NCI-H69 (cell line): ENCODE measurements at regions not wholly inside any gene's neighbourhood (a gene's known extent, or its start where the extent isn't known, plus 50 kb on each side); places are given as distances from the start of the nearest gene placed in this dataset.
"Not testable (repeated sequence)": the region's sequence is repeated elsewhere in the genome, so short reads cannot be mapped to it uniquely, and the experiment has no call there.

Source experiments
- DNase-seq: peaks from one replicate; lab custom pipeline; 2025; lab: John Stamatoyannopoulos, UW

GRCh38 chr6:134669485-134669884 is 280.4 kb downstream of the ALDH8A1 start:
- DNase-seq: peak; percentile 10

DNA sequence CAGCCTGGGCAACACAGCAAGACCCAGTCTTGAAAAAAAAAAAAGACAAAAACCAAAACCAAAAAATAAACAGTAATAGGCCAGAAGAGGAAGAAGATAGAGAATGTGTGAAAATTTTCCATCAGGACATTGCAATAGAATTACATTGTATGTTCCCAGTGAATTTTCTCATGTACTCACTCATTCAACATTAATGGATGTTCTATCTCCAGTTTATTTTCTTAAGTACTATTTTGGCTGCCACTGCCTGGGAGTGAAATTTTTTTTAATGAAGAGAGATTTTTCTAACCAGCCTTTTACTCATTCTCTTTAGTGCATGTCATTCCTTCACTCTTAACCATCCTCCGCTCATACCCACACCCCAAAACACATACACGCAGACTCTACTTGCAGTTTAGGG is 282.8 kb downstream of the ALDH8A1 start:
- DNase-seq: no peak

DNA sequence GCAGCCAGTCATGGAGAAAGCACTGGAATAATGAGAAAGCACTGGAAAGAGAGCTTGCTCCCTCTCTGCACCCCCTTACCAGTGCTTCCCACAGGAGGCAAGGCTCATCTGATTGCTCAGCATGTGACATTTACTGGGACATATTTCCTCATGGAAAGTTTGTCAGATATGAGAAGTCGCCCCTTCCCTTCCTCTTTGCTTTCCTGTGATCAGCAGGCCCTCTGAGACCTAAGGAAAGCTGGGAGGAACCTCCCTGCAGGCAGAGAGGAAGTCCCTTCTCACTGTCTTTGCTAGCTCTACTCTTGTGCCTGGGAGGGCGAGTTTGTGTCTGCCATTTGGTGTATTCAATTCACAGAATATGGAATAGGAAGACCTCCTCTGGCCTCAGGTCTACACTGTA is 283.8 kb downstream of the ALDH8A1 start:
- no peak for DNase-seq

- no peak for DNase-seq
Observed at GRCh38 chr6:134665029-134665723, 284.7 kb downstream of the ALDH8A1 start.

DNA sequence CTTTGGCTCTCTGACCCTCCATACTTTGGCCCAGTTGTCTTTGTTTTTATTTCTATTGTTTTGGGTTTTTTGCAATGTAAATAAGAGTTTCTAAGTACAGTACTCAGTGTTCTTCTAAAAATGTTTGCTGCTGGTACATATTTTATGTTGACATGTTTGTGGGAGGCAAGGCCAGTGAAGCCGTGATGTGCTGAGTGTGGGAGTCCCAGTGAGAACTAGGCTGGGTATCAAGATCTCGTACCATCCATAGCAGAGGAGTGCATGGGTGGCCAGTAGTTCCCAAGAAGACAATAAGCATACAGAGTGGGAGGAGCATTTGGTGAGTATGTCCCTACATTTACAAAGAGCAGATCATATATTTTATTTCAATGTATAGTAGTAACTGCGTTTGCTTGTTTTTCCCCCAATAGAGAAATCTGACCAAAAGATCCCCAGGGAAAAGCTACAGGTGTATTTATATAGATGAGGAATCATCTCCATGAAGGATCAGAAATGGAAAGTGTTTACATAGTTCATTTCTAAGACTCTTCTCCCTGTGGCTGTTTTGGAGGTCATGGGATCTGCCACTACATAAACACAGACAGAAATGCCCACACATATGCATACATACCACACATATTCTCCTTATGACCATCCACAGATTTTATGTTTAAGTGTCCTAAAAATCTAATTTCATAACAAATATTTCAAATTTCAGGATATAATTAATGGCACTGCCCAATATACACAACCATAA is 285.9 kb downstream of the ALDH8A1 start:
- DNase-seq: no peak

- DNase-seq: no peak
Observed at GRCh38 chr6:134663356-134663755, 286.5 kb downstream of the ALDH8A1 start.

- DNase-seq: no peak
Observed at GRCh38 chr6:134662077-134662700, 287.7 kb downstream of the ALDH8A1 start.

DNA sequence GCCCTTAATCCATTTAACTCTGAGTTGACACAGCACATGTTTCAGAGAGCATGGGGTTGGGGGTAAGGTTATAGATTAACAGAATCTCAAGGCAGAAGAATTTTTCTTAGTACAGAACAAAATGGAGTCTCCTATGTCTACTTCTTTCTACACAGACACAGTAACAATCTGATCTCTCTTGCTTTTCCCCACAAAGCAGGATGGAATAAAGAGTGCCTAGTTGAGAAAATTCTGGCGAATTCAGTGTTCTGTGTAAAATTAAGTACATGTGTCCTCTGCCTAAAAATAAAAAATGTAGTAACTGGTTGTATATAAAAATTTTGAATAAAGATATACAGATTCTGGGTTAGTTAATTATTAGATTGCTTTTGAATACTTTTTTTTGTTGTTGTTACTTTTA is 290.0 kb downstream of the ALDH8A1 start:
- not testable (repeated sequence) for DNase-seq

- DNase-seq: no peak
Observed at GRCh38 chr6:134658596-134658995, 291.3 kb downstream of the ALDH8A1 start.

GRCh38 chr6:134657751-134658527 is 292.0 kb downstream of the ALDH8A1 start:
- DNase-seq: no peak

GRCh38 chr6:134657343-134657742 is 292.6 kb downstream of the ALDH8A1 start:
- no peak for DNase-seq

DNA sequence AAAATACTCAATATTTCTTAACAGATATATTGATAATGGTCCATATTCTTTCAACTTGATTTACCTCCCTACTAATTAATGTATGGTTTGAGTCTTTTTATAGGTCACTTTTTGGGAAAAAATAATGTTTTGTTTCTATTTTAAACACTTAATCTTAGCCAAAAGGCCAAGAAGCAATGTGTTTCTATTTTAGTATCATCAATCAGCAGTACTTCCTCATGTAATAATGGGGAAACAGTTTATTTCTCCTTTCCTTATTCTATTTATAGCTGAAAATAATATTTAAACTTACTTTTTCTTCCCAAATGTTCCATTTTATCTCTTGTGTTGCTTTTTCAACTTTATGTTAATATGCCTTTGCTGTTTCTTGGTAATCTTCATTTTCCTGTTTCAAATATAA is 295.1 kb downstream of the ALDH8A1 start:
- no peak for DNase-seq

DNA sequence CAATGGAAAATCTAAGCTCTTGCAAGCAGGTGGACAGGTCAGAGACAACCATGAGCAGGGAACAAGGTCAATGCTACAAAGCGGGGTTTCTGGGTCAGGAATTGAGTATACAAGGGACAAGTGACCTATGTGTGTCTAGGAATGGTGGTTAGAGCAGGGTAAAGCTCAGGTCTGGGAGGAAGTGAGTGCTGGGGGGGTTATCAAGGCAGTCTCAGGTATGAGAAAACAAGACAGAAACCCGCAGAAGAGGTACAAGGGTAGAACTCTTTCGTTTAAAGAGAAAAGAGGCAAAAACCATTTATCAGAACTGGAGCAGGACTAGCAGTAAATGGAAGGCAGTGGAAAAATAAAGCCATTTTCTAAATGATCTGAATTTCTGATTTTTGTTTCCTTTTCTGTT is 298.4 kb downstream of the ALDH8A1 start:
- no peak for DNase-seq

DNA sequence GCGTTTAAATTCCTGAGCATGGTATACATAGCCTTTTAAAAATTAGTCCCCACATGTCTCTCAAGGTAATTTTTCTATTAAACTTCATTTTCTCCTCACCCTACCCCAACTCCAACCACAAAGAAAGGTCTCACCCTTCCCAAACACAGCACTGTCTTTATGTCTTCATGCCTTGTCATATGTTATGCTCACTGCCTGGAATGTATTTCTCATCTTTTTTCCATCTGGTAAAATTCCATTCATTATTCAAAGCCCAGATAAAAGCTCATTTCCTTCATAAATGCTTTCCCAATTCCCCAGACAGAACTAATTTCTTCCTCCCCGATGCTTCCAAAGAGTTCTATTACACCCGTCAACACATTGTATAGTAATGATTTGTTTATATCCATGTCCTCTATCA is 302.0 kb downstream of the ALDH8A1 start:
- DNase-seq: no peak

- no peak for DNase-seq
Observed at GRCh38 chr6:134642819-134643218, 307.1 kb downstream of the ALDH8A1 start.

DNA sequence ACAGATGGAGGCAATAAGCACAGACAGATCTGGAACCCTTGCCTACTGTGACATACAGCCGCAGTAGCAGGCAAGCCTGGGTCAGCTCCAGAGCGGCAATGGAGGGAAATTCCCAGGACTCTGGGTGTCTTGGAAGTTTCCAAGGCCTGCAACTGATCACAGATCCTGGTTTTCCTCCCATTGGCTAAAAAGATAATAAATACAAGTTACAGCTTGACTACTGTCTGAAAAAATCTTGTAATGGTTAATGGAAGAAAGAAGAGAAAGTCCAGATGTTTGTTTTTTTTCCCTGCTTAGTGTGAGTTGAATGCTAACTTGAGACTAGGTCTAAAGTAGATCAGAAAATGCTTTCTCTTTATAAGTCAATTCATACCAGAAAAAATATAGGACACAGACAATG is 307.6 kb downstream of the ALDH8A1 start:
- no peak for DNase-seq

- peak; percentile 66 for DNase-seq
Observed at GRCh38 chr6:134640975-134641429, 308.9 kb downstream of the ALDH8A1 start.

GRCh38 chr6:134640229-134640628 is 309.7 kb downstream of the ALDH8A1 start:
- no peak for DNase-seq

- DNase-seq: no peak
Observed at GRCh38 chr6:134637847-134638437, 312.0 kb downstream of the ALDH8A1 start.

DNA sequence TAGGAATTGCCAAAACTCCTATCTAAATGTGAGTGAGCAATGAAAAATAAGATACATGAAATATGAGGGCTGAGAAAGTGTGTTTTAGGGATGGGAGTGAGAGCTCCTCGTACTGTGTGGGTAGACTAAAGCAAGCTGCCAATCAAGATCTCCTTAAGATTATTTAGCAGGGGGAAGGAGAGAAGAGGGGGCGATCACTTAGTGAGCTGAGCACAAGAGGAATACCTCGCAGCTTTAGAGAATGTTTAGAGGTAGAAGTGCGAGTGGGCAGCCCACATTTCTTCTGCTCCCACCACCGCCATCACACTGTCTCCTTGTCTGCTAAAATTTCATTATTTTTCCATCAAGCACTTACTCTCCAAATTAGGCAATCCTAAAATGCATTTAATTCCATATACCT is 312.6 kb downstream of the ALDH8A1 start:
- no peak for DNase-seq

DNA sequence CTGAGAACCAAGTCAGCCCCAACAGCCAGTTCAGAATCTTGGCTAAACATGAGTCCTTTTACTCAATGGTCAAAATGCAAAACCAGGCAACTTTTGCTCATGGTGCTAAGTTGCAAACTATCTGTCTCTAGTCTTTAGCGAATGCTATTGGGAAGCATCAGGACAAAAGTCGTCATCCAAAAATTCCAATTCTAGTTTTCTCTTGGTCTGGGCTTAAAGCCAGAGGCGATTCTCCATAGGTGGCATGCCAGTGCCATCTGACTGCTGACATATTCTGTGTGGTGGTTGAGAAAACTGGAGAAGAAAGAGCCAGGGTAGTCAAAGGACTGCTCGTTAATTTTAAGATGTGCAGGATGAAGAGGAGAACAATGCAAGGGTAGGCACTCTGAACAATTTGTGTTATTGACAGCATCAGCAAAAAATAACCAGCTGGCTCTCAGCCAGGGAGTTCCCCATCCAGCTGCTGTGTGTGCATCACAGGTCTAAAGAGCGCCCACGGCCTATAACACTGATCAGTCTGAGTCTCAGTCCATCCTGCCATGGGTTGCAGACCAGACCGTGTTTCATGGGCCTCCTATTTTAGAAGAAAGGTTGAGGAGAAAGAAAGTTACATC is 313.6 kb downstream of the ALDH8A1 start:
- peak; percentile 36 for DNase-seq

DNA sequence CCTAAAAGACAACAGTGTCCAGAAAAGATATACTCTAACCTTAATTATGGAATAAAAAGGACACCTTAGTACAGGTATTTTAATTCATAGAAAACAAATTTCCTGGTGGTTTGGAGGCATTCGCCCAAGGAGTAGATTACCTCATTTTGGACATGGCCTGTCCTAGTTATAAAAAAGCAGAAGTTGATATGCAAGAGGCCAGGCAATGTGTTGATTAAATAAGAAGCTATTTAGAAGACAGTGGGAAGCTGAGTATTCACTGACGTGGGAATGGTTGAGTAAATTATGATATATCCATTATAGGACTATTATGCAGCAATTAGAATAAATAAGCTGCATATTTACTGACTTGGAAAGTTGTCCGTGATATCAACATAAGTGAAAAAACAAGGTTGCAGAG is 314.9 kb downstream of the ALDH8A1 start:
- DNase-seq: no peak
